NCI-H1694 (cell line): ENCODE measurements at regions not wholly inside any gene's neighbourhood (a gene's known extent, or its start where the extent isn't known, plus 50 kb on each side); places are given as distances from the start of the nearest gene placed in this dataset.
"Not testable (repeated sequence)": the region's sequence is repeated elsewhere in the genome, so short reads cannot be mapped to it uniquely, and the experiment has no call there.

Experiments used
- DNase-seq: peaks from one replicate; lab custom pipeline; 2025; lab: John Stamatoyannopoulos, UW

DNA sequence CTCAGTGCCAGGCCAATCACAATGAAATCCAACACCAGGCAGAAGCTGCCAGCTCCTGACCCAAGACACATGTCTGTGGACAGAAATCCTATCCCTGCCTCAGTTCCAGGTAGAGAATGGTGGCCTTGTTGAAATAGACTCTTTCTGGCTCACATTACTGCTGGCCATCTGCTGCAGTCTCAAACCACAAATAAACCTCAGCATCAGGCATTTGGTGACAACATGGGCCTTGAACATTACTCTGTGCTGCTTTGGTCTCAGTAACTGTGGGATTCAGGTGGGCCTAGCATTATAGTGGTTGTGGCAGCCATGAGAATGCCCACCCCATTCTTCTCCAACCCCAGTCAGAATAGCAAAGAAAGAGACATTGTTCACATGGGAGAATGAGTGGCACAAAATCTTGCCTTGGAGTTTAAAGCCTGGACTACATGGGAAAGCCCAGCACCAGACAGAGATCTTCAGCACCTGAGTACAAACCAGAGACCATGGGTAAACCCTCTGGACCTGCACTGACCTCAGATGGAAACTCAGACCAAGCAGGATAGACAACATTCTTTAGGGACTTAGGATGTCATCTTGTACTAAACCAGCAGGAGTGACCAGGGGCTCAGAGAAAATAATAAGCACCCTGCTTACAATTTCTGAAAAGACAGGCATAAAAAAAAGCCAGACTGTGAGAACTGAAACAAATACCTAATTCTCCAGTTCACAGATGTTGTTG is 50.4 kb upstream of the TRAM1L1 start:
- no peak for DNase-seq

- no peak for DNase-seq
These were observed 51.8 kb upstream of the TRAM1L1 start for GRCh38 chr4:117137145-117137544.

DNA sequence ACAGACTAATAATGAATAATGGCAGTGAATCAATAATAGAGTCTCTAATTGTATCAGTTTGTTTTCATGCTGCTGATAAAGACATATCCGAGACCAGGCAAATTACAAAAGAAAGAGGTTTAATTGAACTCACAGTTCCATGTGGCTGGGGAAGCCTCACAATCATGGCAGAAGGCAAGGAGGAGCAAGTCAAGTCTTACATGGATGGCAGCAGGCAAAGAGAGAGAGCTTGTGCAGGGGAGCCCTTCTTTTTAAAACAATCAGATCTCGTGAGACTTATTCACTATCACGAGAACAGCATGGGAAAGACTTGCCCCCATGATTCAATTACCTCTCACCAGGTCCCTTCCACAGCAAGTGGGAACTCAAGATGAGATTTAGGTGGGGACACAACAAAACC is 53.4 kb upstream of the TRAM1L1 start:
- DNase-seq, result not testable (repeated sequence)

DNA sequence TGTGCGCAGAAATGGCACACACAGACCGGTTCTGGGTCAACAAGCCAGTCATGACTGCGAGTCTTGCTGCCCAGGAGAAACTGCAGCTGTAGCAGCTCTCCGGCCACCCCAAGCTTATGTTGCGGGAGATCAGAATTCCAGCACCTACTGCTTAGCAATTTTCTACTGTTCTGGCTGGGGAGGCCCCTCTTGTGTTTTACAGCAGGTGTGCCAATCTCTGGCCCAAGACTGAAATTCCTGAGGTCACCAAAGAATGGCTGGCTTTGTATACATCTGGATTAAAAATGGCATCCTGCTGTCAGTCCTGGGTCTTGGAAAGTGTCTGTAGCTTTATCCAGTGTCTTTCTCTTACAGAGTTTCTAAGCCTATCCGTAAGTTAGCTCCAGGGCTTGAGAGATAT is 68.9 kb upstream of the TRAM1L1 start:
- DNase-seq, result no peak

GRCh38 chr4:117156806-117157205 is 71.4 kb upstream of the TRAM1L1 start:
- no peak for DNase-seq

DNA sequence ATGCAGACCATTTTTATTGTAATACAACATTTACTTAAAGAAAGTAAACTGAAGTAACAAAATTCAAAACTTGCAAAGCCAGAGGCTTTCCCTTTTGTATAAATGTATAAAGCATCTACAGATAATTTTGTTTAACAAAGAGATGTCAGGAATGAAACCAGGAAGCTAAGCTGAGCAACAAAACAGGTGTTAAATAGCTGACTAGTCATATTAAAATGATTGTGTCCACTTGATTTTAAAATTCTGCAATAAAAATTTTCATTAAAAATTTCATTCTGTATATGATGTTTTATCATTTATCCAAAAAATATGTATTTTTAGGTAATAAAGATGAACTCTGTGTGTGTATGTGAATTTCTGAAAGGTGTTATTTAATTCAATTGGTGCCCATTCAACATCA is 72.0 kb upstream of the TRAM1L1 start:
- no peak for DNase-seq

GRCh38 chr4:117162976-117163375 is 77.6 kb upstream of the TRAM1L1 start:
- DNase-seq, result no peak

DNA sequence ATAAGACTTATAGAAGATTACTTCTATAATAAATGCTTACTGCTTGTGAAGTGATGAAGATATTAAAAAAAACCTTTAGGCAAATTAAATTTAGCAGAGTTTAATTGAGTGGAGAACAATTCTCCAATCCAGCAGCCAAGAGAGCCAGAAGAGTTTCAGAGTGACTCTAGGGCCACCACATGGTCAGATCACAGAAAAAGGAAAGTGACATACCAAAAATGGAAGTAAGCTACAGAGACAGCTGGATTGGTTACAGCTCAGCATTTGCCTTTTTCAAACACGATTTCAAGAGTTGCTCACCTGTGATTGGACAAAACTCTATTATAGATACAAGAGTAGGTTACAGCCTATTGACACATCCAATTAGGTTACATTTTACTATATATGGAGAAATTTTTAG is 79.0 kb upstream of the TRAM1L1 start:
- no peak for DNase-seq

DNA sequence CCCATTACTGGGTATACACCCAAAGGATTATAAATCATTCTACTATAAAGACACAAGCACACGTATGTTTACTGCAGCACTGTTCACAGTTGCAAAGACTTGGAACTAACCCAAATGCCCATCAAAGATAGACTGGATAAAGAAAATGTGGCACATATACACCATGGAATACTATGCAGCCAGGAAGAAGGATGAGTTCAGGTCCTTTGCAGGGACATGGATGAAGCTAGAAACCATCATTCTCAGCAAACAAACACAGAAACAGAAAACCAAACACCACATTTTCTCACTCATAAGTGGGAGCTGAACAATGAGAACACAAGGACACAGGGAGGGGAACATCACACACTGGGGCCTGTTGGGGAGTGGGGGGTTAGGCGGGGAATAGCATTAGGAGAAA is 90.0 kb upstream of the TRAM1L1 start:
- DNase-seq, result not testable (repeated sequence)

- no peak for DNase-seq
These were observed 117.9 kb upstream of the TRAM1L1 start for GRCh38 chr4:117203231-117203630.

GRCh38 chr4:117210551-117210950 is 125.2 kb upstream of the TRAM1L1 start:
- DNase-seq, result no peak

DNA sequence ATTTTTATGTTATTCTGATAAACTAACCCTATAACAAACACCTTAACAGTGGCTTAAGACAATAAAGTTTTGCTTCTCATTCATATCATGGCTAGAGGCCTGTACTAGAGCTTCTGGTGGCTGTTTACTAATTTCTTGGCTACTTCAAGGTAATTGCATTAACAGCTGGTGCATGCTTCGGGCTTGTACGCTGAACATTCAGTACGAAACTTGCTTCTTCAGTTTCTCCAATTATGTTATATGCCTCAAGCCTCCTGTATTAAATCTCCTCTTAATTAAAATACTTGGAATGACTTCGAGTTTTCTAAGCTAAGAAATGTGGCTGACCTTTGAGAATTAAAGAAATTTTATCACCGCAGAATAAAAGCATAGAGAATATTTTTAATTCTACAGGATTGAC is 138.9 kb upstream of the TRAM1L1 start:
- no peak for DNase-seq

DNA sequence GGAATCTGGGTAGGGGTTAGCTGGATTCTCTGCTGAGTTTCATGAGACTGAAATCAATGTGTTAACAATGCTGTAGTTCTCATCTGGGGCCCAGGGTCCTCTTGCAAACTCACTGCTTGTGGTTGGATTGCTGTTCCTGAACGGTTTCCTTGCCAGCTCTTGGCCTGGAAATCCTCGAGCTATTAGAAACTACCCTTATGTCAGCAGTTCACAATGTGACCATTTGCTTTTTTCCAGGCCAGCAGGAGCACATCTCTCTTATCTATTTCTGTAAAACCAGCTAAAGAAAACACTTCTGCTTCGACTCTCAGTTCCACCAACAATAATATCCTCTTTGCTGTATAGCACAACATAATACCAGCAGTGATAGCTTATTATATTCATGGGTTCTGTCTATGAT is 140.1 kb upstream of the TRAM1L1 start:
- no peak for DNase-seq

DNA sequence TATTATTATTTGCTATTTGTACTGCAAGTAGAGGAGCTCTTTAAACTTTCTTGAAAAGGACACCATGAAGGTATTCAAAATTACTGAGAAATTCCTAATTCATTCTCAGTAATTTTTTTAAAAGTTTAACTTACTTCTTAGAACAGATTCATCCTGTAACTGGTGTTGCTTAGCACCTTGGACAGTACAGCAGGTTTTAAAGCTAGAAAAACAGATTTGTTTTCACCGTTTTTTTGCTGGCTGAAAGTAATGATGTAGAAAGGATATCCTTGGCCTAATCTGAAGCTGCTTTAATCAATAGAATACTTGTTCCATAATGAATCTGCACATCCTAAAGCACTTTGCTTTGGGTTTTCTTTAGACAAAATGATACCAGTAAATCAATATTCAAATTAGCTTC is 142.5 kb upstream of the TRAM1L1 start:
- no peak for DNase-seq

DNA sequence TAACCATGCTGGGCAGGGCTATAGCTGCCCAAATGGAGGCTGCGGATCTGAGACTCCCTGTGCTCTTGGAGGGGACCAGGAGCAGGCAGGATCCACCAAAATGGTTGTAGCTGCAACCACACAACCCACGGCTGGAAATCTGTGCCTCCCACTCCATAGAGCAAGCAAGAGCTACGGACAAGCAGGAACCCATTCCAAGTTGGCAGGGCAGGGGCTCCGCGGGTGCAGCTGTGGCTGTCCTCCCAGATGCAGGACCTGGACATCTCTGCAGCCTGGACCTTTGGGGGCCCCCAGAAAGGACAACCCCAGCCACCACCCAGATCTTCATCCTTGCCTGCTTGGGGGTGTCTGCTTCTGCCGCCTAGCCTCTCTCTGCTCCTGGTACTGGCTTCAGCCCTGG is 154.1 kb upstream of the TRAM1L1 start:
- no peak for DNase-seq

GRCh38 chr4:117249333-117249732 is 164.0 kb upstream of the TRAM1L1 start:
- no peak for DNase-seq

DNA sequence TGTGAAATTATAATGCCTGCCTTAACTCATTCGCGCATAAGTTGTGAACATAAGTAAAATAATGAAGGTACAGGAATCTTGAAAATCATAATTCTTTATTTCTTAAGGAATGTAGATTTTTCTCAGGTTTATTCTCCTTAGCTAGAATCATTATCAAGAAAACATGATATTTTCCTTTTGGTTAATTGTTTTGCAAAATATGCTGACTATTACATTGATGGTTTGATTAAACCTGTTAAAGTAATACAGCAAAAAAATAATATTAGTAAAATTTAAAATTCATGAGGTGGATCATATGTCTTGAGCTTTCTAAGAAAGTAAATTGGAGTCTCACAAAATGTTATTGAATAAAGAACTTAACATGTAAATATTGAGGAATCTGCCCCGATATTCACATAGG is 178.7 kb upstream of the TRAM1L1 start:
- no peak for DNase-seq

GRCh38 chr4:117267317-117267716 is 181.9 kb upstream of the TRAM1L1 start:
- no peak for DNase-seq

DNA sequence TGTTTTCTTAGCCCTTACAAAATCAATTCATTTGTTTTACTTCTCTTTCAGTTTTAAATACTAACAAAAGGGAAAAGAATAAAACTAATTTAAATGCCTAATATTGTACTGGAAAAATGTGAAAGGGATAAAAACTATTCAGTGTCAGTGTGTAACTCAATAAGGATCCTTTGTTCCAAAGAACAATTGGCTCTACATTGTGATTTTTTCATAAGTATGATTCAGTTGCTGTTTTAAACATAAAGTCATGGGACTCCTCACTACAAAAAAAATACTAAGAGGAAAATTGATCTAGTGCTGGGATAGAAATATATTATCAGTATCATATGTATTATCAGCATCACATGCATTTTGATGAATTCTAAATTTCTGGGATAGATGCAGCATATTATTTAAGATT is 199.4 kb upstream of the TRAM1L1 start:
- DNase-seq, result no peak

DNA sequence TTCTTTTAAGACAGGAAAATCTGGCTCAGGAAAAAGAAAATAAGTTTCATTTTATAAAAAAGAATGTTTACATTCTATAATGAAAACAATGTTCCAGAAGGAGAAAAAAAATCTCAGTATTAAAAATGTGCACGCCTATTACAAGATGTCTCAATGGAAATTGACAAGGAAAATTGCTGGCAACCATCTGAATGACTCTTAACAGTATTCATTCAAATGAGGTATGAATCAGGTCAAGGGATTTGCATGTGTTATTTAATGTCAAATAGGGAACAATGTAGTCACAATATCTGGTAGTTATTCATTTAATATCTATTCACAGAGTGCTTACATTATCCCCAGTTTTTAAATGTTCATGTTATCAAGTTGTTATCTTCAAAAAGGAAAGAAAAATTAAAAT is 208.4 kb upstream of the TRAM1L1 start:
- DNase-seq, result no peak

GRCh38 chr4:117302226-117302625 is 216.8 kb upstream of the TRAM1L1 start:
- DNase-seq, result no peak

- no peak for DNase-seq
These were observed 225.8 kb upstream of the TRAM1L1 start for GRCh38 chr4:117311215-117311614.

DNA sequence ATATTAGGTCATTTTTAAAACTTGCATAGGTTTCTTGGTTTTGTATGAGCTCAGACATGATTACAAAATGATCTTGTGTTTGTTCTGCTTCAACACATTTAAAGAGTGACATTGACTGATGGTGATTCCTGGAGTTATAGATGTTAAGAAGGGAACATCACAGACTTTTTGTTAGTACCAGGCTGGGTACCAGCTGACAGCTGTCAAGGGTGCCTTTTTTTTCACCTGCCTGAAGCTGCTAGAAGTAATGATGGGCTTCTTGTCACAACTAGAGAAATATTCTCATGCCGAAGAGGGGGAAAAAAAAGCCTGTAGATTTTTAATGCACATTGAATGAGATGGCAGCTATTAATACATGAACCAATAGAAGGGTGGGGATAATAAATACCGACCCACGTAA is 226.6 kb upstream of the TRAM1L1 start:
- DNase-seq, result no peak

DNA sequence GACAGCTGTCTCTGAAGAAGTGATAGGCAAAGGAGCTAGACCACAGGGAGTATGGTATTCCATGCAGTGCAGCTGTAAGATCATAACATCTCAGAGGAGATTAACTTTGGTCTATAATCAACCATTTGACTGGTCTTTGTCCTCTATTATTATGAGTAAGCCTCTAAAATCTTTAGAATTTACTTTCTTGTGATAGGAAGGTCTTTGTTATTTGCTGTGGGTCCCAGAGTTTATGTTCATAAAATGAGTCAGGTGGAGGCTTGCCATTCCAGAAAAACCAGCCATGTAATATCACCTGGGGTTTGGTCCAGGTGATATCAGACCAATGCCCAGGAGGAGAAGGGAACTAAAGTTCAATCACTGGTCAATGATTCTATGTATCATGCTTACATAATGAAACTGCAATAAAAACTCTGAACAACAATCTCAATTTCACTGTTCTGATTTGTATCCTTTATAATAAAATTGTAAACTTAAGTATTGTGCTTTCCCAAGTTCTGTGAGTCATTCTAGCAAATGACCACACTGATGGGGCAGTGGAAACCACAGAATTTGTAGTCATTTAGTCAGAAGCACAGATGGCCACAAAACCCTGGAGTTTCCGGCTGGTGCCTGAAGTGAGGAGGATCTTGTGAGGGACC is 239.6 kb upstream of the TRAM1L1 start:
- DNase-seq, result no peak
